Amniotic stem cell (primary cell): ENCODE measurements at regions not wholly inside any gene's neighbourhood (a gene's known extent, or its start where the extent isn't known, plus 50 kb on each side); places are given as distances from the start of the nearest gene placed in this dataset.
"Not testable (repeated sequence)": the region's sequence is repeated elsewhere in the genome, so short reads cannot be mapped to it uniquely, and the experiment has no call there.

Experiments used
- DNase-seq: peaks from one replicate; lab custom pipeline; 2025; lab: John Stamatoyannopoulos, UW

DNA sequence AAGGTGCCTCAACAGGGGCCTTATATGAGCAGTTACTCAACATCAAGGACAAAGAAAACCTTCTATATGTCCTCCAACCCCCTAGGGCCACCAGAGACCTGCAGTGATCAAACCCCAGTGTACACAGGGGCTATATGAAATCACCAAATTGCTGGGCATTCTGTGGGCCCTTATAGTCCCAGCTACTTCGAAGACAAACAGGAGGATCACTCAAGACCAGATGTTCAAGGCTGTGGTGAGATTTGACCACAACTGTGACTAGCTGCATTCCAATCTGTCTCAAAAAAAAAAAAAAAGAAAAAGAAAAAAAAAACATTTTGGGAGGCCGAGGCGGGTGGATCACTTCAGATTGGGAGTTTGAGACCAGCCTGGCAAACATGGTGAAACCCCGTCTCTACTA lies 51.0 kb upstream of the PRB2 start:
- no peak for DNase-seq

DNA sequence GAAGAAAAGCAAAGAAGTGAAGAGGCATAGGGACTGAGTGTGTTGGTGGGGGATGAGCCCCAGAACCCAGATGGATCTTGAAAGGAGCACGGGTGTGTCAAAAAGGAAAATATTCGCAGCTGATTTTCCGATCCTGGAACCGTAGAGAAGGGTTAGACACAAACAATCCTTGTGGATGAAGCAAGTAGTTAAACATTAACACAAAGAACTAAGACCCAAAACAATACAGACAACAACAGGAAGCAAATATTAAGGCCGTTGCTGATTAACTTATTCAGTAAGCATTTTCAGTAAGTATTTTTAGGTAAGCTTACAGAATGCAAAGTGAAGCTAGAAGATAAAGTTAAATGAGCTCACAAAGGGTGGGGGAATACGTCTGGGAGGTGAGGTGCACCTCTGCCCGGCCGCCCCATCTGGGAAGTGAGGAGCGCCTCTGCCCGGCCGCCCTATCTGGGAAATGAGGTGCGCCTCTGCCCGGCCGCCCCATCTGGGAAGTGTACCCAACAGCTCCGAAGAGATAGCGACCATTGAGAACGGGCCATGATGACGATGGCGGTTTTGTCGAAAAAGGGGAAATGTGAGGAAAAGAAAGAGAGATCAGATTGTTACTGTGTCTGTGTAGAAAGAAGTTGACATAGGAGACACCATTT lies 62.8 kb upstream of the PRB2 start:
- DNase-seq: no peak

DNA sequence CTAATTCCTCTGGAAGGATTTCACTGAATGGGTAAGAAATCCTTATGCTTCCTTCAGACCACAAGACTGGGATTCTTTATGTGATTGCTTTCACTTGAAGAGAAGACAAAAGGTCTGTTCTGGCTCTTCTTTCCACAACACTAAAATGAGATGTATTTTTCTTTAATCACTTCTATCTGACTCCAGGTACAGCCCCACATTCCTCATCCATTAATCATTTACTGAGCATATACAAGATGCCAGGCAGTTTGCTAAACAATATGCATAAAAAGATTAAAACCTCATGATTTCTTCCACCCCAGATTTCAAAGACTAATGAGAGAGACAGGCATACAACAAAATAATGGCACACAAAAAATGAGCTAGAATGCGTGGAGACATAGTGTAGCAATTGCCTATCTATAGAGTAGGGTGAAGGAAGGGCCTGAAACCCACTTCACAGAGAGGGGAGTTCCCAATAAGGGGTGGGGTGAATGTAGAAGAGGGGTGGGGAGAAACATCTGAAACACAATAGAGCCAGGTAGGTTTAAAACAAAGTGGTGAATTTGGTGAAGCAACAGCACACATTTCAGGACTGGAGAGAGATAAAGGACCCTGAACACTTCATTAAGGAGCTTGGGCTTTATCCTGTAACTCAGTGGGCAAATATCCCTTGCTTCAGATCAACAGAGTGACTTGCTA lies 65.1 kb upstream of the PRB2 start:
- DNase-seq: no peak

DNA sequence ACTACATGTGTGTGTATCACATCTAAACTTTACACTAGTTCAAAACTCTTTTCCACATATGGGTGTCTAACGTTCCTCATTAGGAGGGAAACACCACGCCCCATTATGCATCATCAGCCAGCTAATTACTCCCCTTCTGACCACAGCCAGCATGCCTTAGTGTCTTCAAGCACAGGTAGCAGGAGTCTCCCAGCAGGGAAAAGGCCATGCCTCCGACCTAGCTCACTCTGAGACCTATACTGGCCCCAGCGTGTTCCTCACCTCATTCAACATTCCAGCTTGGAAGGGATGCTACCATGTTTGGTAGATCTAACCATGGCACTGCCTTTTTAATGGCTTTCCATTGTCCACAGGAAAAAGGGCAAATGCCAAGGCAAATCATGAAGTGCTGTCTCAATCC lies 66.1 kb upstream of the PRB2 start:
- DNase-seq: no peak

DNA sequence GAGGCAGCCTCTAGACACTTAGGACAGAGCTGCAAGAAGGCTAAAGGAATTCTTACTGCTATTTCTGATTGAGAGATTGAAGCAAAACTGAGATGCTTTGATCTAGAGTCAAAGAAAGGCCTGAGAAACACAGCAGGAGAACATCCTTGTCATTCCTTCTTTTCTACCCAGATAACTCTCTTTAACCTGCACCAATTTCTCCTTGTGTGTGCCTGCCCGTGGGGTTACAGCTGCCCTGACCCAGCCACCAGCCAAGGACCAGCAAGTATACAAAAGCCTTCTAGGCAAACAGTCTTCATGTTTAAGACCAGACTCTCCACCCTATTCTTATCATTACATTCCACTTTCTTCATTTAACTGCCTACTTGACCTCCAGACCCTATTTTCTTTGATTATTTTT lies 81.7 kb upstream of the PRB2 start:
- DNase-seq: no peak

DNA sequence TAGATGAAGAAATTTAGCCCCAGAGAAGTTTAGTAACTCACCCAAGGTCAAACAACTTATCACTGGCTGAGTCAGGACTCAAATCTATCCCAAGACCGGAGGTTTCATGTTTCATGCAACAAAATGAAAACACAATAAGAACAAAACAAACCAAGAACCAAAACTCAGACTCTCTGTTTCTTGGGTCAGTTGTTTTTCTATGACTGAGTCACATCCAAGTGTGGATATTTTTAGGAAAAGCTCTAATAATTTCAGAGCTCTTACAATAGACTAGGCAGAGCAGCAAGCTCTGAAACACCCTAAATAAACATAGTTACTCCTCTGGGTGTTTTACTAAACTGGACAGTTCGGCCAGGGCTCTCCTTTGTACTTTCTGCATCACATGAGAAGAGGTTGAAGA lies 87.6 kb upstream of the PRB2 start:
- DNase-seq: peak; percentile 3

DNA sequence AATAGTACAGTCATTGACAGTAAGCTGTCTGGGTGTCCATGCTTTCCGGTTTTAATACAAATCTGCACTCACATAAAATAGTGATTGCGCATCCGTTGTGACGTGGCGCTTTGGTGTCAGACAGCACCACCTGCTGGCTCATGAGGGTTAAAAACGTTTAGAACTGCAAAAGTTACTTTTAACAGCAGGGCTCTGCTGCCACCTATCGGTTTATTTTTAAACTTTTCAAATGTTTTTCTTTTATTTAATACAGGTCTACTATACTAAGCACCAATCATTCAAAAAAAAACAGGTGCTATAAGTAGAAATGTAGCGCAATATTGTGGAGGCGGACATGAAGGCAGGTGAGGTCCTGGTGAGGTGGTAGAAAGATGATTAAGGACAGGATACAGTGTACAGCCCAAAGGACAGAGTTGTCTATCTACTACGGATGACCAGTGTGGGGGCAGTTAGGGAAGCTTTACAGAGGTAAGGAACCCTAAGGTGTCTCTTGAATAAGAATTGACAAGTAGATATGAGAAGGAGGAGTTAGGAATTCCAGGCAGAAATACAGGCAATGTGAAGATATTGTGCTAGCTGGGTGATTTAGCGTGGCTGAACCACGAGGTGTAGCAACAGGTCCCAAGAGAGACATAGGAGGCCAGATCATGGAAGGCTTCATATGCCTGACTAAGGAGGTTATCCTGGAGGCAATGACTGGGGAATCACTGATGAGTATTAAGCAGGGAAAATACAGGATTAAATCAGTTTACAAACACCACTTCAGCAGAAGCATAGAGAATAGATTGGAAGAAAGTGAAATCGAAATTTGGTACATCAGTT lies 91.5 kb upstream of the PRB2 start:
- peak; percentile 62 for DNase-seq

DNA sequence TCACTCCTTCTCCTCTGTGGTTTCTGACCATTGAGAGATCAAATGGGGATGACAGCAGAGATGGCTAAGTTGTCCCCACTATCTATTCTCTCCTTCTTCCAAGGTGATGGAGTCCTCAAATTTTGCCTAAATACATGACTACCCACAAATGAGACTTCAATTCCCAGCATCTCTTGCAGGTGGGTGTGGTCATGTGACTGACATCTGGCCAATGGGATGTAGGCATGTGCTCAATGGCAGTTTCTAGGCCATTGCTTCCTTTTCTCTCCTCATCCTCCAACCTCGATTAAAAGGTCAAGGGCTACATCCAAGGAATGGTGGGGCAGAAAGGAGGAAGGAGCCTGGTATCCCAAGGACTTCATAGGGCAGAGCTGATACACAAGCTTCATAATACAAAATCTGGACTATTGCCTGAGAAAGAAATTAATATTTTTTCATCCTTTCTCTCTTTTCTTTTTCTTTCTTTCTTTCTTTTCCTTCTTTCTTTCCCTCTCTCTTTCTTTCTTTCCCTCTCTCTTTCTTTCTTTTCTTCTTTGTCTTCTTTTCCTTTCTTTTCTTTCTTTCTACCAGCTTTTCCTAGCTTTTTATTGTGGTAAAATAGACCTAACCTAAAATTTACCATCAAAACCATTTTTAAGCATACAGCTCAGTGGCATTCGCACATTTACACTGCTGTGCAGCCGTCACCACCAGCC lies 100.9 kb upstream of the PRB2 start:
- DNase-seq: no peak

DNA sequence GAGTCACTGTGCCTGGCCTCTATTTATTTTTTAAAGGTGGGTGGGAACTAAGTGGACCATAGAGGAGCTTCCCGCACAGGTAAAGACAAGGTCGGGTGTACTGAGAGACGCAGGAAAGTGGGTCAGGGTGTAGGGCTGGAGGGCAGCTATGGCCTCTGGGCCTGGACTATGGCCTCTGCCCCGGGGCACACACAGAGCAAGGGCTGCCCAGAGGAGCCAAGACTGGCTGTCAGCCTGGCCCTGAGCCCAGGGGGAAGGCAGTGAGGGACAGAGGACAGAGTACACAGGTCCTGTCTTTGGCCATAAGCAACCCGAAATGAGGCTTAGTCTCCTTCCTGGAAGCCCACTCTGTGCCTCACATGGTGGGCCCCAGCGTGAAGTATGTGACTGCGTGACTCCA lies 102.1 kb upstream of the PRB2 start:
- no peak for DNase-seq

DNA sequence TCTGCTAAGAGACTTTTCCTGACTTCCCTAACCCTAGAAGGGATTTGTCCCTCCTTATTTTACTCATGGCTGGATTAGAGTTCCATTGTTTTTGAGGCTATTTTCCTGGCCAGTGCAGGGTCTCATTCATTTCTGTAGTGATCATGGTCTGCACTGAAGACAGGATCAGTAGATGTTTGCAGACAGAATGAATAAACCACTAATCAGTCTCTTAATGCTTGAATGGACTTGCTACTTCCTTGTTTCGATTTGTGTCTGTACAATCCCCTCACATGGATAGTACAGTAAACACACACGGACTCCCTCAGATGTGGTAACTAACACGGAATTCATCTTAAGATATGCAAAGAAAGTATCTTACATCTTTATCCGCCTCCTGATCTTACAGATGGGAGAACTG lies 102.6 kb upstream of the PRB2 start:
- DNase-seq: no peak

DNA sequence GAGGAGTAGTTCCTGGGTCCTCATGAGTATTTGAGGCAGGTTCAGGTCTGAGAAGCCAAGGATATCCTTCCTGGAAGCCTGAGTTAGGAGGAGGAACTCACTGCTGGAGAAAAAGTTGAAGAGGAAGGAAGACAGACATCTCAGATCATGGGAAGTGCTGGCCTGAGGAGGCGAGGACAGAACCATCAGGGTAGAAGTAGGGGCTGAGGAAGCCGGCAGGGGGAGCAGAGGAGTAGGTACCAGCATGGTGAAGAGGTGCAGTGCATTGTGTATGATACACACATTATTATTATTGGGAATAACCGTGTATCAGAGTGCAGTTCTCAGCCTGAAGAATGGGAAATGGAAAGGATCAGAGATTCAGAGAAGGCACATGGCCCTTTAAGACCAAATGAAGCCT lies 103.2 kb upstream of the PRB2 start:
- DNase-seq: not testable (repeated sequence)

DNA sequence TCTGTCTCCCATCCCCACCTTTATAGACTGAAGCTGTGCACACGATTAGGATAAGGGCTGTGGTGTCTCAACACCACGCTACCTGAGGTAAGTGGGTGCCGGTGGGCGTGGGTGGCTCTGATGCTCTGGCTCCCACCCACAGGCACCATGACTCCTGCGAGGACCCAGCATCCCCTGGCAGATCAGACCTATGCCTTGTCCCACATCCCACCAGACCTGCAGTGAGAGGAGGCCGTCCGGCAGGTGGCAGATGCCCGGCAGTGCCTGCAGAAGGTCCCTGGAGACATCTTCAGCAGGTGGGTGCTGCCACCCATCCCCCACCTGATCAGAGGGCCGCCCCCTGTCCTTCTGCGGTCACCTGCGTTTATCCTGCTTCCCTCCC lies 104.4 kb upstream of the PRB2 start:
- DNase-seq: no peak

DNA sequence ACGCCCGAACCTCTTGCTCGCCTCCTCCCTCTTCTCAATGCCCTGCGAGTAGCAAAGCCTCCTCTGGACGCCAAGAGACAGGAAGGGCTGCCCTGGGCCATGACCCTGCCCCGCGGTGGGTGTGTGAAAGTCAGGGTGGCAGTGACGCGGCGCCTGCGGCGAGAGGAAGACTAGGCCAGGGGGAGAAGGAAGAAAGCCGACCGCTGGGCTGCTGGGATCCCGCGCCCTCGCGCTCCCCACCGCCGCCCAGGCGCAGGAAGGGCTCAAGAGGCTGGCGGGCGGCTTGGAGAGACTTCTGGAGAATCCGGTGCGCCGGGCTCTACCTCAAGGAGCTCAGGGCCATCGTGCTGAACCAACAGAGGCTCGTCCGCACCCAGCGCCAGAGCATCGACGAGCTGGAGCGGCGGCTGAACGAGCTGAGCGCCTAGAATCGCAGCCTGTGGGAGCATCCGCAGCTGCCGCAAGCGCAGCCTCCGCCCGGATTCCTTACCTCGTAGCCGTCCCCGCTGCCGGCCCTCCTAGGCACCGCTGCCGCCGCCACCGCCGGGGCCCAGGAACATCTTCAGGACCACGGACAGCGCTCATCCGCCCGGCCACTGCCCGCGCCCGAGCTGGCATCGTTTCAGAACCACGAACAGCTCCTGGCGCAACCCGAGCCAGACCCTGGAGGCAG lies 105.0 kb upstream of the PRB2 start:
- peak; percentile 55 for DNase-seq

DNA sequence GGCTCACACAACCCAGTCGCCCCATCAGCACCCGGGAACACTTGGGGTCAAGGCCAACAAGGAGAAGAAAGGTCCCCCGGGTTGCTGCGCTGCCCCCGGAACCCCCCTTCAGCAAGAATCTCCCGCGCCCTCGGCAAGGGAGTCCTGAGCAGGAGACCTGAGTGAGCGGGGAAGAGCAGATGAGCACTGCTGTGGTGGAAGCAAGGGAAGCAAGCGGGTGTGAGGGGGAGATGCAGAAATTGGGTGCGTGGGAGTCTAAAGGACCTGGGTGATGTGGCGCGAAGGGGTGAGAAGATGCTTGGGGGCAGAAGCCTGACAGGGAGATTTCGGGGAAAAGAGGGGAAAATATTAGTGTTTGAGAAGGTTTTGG lies 105.5 kb upstream of the PRB2 start:
- no peak for DNase-seq

DNA sequence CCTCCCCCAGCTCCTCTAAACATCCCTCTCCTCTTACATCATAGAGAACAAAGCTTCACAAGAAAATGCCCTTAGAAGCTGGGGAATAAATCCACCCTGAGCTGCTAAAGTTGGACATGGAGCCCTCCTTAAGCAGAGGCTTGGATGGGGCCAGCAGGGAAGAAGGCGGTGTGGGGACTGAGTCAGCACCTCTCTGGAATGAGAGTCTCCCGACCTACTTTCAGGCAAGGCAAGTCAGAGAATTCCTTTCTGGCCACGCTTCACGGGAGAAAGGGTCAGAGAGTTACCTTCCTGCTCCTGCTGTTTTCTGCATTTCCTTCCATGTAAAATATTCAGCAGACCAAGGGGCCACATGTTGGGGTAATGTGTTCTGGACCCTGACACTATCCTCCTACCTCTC lies 113.3 kb upstream of the PRB2 start:
- DNase-seq: peak; percentile 8

DNA sequence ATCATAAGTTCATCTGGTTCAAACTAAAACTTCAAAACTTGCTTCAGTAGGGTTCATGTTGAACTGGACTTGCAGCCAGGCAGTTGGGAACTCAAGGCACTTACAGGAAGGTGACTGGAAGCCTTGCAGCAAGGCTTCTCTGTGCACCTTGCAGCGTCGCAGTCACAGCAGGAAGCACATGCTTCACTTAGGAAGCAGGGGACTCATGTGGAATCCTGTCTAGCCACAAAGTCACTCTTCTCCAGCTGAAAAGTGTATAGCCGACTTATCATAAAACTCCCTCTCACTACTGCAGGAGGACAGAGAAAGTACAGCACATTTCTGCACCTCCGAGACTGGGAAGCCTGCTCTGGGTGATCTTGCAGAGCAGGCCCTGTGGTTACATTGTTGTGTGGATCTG lies 114.0 kb upstream of the PRB2 start:
- DNase-seq: no peak

DNA sequence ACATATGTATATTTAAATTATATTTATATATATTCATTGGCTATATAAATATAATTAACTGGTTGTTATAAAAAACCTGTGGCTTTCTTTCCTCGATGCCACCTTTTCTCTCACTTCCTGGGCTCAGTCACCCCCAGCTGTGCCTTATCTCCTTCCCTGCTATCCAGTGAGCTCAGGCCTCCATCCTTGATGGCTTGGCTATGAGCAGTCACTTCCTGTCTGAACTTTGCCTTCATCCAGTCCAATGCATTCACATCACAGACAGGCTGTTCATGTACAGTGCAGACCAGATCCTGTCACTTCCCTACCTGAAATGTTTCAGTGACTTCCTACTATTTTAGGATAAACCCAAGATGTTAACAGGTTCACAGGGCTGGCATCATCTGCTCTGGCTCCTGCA lies 115.3 kb upstream of the PRB2 start:
- no peak for DNase-seq

DNA sequence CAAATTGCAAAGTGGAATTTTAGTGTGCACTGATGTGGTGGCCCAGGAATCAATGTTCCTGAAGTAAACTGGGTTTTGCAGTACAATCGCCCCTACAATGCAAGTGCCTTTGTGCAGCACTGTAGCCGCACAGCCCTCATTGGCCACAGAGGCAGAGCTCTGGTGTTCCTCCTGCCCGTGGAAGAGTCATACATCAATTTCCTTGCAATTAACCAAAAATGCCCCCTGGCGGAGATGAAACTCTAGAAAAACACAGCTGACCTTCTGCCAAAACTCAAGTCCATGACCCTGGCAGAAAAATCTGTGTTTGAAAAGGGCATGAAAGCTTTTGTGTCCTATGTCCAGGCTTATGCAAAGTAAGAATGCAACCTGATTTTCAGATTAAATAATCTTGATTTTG lies 117.9 kb upstream of the PRB2 start:
- DNase-seq: no peak

DNA sequence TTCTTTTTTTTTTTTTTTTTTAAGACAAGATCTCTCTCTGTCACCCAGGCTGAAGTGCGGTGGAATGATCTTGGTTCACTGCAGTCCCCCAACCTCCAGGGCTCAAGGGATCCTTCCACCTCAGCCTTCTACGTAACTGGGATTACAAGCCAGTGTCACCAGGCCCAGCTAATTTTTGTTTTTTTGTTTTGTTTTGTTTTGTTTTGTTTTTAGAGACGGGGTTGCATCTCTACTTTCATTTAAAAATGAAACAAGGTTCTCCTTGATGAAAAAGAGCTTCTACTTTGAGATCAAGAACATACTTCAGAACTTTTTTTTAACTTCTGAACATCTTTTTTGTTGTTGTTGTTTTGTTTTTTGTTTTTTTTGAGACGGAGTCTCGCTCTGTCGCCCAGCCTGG lies 121.7 kb upstream of the PRB2 start:
- no peak for DNase-seq

DNA sequence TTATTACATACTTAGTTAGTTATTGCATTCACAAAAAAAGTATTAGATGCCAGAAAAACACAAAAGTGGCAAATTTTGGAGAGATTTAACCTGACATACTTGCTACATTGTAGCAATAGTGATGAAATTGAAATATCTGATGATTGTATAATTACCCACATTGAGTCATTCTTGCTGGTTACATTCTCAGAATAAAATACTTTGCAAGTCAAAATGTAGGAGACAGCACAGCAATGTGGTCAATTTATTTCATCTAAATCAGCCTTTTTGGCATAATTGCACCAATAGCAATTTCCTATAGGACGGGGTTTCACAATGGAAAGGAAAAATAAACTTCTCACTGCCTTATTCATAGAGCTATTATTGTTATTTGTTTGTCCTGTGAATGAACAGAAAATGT lies 125.0 kb upstream of the ETV6 start:
- no peak for DNase-seq

DNA sequence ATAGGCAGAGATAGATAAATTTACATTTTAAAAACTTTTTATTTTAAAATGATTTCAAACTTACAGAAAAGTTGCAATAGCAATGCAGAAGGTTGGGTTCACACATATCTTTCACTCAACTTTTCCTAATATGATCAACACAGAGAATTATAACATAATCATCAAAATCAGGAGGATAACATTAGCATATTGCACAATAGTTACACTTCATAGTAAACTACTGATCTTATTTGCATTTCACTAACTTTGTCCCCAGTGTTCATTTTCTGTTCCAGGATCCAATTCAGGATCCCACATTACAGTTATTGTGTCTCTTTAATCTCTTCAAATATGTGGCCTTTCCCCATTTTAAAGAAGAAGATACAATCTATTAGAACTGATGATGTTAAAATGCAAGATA lies 115.4 kb upstream of the ETV6 start:
- DNase-seq: no peak

DNA sequence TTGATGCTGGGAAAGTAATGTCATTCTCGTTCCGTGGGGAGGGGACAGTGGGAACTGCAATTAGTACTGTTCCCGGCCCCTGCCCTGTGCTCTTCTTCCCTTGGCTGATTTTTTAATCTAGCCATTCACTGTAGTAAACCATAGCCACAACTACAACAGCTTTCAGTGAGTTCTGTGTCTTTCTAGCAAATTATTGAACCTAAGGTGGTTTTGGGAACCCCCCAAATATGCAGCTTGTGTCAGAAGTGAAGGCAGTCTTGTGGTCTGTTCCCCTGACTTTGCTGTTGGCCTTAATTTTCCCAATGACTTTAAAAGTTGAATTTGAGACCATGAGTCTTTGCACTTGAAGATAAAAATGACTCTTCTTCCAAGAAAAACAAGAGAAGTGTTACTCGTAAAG lies 114.3 kb upstream of the ETV6 start:
- DNase-seq: no peak
